ENCODE measurements at regions not wholly inside any gene's neighbourhood (a gene's known extent, or its start where the extent isn't known, plus 50 kb on each side); places are given as distances from the start of the nearest gene placed in this dataset.

DNA sequence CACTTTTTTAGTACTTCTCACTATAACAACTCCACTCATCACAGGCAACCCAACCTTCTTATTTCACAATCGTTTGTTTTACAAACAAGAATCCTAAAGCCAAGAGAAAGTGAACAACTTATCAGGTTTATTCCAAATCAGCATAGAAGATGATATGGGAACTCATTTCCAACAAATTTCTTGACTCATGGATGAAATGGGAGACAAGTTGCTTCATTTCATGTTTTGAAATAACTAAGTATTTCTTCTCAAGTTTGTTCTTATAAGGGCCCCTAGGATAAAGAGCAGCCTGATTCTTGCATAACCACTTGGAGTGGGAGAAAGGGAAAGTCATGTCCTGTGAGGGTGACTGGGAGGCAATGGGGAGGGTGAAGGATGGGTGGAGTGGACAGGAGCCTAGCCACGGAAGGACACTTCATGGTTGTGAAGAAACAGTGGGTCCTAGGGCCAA is 168.3 kb downstream of the DUSP6 start:
- Histone ChIP-seq H2AFZ (ENCODE audit: low read depth) (no peak overlapping the region), H3K36me3 (replicated peaks in 1 of 2; ENCODE audit: control insufficient read depth in 1 of 2, insufficient read depth in 2 of 2, low read length in 1 of 2) (no peaks in the 10 kb centered on the region), H3K9me2 (no peaks in the 10 kb centered on the region), H3K27me3 (ENCODE audit: insufficient read depth) (no peaks in the 10 kb centered on the region), H3K4me3 (ENCODE audit: low read depth in 2 of 2, low read length in 1 of 2) (no peak overlapping the region), H3K79me2 (ENCODE audit: insufficient read depth) (no peaks in the 10 kb centered on the region), H3K4me2 (no peak overlapping the region), H3F3A (replicated peaks; ENCODE audit: insufficient read depth) (no peaks in the 10 kb centered on the region), H3K27ac (ENCODE audit: low read depth in 2 of 2, low read length in 1 of 2) (no peak overlapping the region), H4K20me1 (ENCODE audit: insufficient read depth) (no peaks in the 10 kb centered on the region), H3K9me3 (0 out of 2 replicates have a peak, but pooled peaks cover under 1% of the 10 kb centered on the region), H3K9ac (no peak overlapping the region), H3K4me1 (ENCODE audit: control insufficient read depth in 1 of 2, insufficient read depth in 2 of 2, low read depth in 1 of 2, low read length in 1 of 2) (peaks cover 0 to 6% of the 10 kb centered on the region in 2 experiments; a peak in 2 of 4 replicates)
- ChIA-PET POLR2A (no interaction called here), CTCF (no interaction called here)
- TF ChIP-seq NRF1 (IDR thresholded peaks at IDR 0.05; ENCODE audit: low read depth, low read length) (no peak), FOXM1 (IDR thresholded peaks at IDR 0.05; ENCODE audit: low read depth) (no peak), RFX5 (IDR thresholded peaks at IDR 0.05; ENCODE audit: low read length) (no peak), SMC3 (IDR thresholded peaks at IDR 0.05; ENCODE audit: low read depth, low read length) (no peak), YY1 (IDR thresholded peaks at IDR 0.05; ENCODE audit: low read depth) (no peak), POLR2AphosphoS5 (IDR thresholded peaks at IDR 0.05; ENCODE audit: low read depth, low read length) (no peak), ELF1 (IDR thresholded peaks at IDR 0.05) (no peak), CHD2 (IDR thresholded peaks at IDR 0.05; ENCODE audit: low read length, partially characterized antibody) (no peak)
- TF ChIP-seq, protein P1, sequence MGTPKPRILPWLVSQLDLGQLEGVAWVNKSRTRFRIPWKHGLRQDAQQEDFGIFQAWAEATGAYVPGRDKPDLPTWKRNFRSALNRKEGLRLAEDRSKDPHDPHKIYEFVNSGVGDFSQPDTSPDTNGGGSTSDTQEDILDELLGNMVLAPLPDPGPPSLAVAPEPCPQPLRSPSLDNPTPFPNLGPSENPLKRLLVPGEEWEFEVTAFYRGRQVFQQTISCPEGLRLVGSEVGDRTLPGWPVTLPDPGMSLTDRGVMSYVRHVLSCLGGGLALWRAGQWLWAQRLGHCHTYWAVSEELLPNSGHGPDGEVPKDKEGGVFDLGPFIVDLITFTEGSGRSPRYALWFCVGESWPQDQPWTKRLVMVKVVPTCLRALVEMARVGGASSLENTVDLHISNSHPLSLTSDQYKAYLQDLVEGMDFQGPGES (IDR thresholded peaks at IDR 0.05; ENCODE audit: low read depth, low read length) = no peak
- TF ChIP-seq, protein P2, sequence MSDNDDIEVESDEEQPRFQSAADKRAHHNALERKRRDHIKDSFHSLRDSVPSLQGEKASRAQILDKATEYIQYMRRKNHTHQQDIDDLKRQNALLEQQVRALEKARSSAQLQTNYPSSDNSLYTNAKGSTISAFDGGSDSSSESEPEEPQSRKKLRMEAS (IDR thresholded peaks at IDR 0.05; ENCODE audit: low read depth) = no peak
- no peak for DNase-seq
- 72% methylated on average over 2 of the region's 2 CpGs for WGBS (ENCODE audit: low lambda C conversion rate)

DNA sequence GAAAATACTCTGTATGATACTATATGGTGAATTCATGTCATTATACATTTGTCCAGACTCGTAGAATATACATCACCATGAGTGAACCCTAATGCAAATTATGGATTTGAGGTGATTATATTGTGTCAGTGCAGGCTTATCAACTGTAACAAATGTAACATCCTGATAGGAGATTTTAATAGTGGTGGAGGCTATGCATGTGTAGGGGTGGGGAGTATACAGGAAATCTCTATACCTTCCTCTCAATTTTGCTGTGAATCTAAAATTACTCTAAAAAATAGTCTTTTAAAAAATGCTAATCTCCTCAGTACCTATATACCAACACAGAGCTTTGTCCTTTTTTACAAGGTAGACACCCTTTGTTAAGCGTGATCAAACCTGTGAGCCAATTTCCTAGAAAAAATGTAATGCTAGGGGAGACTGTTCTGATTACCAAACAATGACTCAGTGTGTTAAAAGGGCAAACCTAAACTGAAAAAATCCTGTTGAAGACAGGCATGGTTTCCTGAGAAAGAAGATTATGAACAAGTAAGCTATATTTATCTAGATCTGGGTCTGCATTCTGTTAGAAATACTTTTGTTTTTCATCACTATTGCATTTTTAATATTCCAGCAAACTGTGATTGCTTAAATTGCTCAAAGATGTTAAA is 170.9 kb downstream of the DUSP6 start:
- no peaks in the 10 kb centered on the region for H4K20me1 ChIP-seq (ENCODE audit: insufficient read depth)
- H3K4me1 ChIP-seq (ENCODE audit: control insufficient read depth in 1 of 2, insufficient read depth in 2 of 2, low read depth in 1 of 2, low read length in 1 of 2) = peaks cover 0 to 6% of the 10 kb centered on the region in 2 experiments; a peak in 2 of 4 replicates
- DNase-seq = no peak
- H3K27ac ChIP-seq (ENCODE audit: low read depth in 2 of 2, low read length in 1 of 2) = no peak overlapping the region
- H3K79me2 ChIP-seq (ENCODE audit: insufficient read depth) = no peaks in the 10 kb centered on the region
- H3K4me3 ChIP-seq (ENCODE audit: low read depth in 2 of 2, low read length in 1 of 2) = no peak overlapping the region
- CTCF ChIA-PET = interaction anchor here (1.0 kb wide), 1 partner anchor 12 kb away, joined by 3 read pairs; no protein-coding TSS in a partner anchor
- TF ChIP-seq SIN3A (IDR thresholded peaks at IDR 0.05; ENCODE audit: borderline replicate concordance, low read depth, low read length) (no peak), MXI1 (IDR thresholded peaks at IDR 0.05; ENCODE audit: low read depth, low read length) (no peak), CHD2 (IDR thresholded peaks at IDR 0.05; ENCODE audit: low read length, partially characterized antibody) (no peak)
- TF ChIP-seq, protein P3, sequence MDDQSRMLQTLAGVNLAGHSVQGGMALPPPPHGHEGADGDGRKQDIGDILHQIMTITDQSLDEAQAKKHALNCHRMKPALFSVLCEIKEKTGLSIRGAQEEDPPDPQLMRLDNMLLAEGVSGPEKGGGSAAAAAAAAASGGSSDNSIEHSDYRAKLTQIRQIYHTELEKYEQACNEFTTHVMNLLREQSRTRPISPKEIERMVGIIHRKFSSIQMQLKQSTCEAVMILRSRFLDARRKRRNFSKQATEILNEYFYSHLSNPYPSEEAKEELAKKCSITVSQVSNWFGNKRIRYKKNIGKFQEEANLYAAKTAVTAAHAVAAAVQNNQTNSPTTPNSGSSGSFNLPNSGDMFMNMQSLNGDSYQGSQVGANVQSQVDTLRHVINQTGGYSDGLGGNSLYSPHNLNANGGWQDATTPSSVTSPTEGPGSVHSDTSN (IDR thresholded peaks at IDR 0.05) = no peak
- TF ChIP-seq, protein P4, sequence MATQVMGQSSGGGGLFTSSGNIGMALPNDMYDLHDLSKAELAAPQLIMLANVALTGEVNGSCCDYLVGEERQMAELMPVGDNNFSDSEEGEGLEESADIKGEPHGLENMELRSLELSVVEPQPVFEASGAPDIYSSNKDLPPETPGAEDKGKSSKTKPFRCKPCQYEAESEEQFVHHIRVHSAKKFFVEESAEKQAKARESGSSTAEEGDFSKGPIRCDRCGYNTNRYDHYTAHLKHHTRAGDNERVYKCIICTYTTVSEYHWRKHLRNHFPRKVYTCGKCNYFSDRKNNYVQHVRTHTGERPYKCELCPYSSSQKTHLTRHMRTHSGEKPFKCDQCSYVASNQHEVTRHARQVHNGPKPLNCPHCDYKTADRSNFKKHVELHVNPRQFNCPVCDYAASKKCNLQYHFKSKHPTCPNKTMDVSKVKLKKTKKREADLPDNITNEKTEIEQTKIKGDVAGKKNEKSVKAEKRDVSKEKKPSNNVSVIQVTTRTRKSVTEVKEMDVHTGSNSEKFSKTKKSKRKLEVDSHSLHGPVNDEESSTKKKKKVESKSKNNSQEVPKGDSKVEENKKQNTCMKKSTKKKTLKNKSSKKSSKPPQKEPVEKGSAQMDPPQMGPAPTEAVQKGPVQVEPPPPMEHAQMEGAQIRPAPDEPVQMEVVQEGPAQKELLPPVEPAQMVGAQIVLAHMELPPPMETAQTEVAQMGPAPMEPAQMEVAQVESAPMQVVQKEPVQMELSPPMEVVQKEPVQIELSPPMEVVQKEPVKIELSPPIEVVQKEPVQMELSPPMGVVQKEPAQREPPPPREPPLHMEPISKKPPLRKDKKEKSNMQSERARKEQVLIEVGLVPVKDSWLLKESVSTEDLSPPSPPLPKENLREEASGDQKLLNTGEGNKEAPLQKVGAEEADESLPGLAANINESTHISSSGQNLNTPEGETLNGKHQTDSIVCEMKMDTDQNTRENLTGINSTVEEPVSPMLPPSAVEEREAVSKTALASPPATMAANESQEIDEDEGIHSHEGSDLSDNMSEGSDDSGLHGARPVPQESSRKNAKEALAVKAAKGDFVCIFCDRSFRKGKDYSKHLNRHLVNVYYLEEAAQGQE (IDR thresholded peaks at IDR 0.05; ENCODE audit: low read depth, low read length) = no peak
- TF ChIP-seq, protein P5, sequence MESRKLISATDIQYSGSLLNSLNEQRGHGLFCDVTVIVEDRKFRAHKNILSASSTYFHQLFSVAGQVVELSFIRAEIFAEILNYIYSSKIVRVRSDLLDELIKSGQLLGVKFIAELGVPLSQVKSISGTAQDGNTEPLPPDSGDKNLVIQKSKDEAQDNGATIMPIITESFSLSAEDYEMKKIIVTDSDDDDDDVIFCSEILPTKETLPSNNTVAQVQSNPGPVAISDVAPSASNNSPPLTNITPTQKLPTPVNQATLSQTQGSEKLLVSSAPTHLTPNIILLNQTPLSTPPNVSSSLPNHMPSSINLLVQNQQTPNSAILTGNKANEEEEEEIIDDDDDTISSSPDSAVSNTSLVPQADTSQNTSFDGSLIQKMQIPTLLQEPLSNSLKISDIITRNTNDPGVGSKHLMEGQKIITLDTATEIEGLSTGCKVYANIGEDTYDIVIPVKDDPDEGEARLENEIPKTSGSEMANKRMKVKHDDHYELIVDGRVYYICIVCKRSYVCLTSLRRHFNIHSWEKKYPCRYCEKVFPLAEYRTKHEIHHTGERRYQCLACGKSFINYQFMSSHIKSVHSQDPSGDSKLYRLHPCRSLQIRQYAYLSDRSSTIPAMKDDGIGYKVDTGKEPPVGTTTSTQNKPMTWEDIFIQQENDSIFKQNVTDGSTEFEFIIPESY (IDR thresholded peaks at IDR 0.05; ENCODE audit: borderline replicate concordance, low read depth) = no peak
- POLR2A ChIA-PET = no interaction called here
- no peaks in the 10 kb centered on the region for H3K27me3 ChIP-seq (ENCODE audit: insufficient read depth)
- no peaks in the 10 kb centered on the region for H3F3A ChIP-seq (replicated peaks; ENCODE audit: insufficient read depth)
- no peaks in the 10 kb centered on the region for H3K9me2 ChIP-seq
- no peak overlapping the region for H3K4me2 ChIP-seq
- no peak overlapping the region for H3K9ac ChIP-seq
- H3K9me3 ChIP-seq = no peaks in the 10 kb centered on the region
- no peak overlapping the region for H2AFZ ChIP-seq (ENCODE audit: low read depth)
- WGBS (ENCODE audit: low lambda C conversion rate) = 83% methylated on average over 2 of the region's 2 CpGs
- no peaks in the 10 kb centered on the region for H3K36me3 ChIP-seq (replicated peaks in 1 of 2; ENCODE audit: control insufficient read depth in 1 of 2, insufficient read depth in 2 of 2, low read length in 1 of 2)
